HEK293T (cell line): ENCODE measurements at regions not wholly inside any gene's neighbourhood (a gene's known extent, or its start where the extent isn't known, plus 50 kb on each side); places are given as distances from the start of the nearest gene placed in this dataset.

Experiments used
- BHLHE40 ChIP-seq: fragments of 450-650 bp; IDR thresholded peaks from 2 replicates; pipeline ENCODE4 v1.6.1; 2016; ENCODE audit warnings: mild to moderate bottlenecking, moderate library complexity, borderline replicate concordance
- CTBP1 ChIP-seq: fragments of 450-650 bp; IDR thresholded peaks from 2 replicates; pipeline ENCODE4 v1.6.1; 2016; ENCODE audit warnings: borderline replicate concordance
- ELF4 ChIP-seq: fragments of 450-650 bp; IDR thresholded peaks from 2 replicates; pipeline ENCODE4 v1.6.1; 2017; ENCODE audit warnings: antibody characterized with exemption
- FOXA1 ChIP-seq: fragments of 450-650 bp; IDR thresholded peaks from 2 replicates; pipeline ENCODE4 v1.6.1; 2016; ENCODE audit warnings: mild to moderate bottlenecking
- FOXK2 ChIP-seq: fragments of 450-650 bp; IDR thresholded peaks from 2 replicates; pipeline ENCODE4 v1.6.1; 2016; ENCODE audit warnings: mild to moderate bottlenecking
- FOXM1 ChIP-seq: fragments of 450-650 bp; IDR thresholded peaks from 2 replicates; pipeline ENCODE4 v1.6.1; 2017; ENCODE audit warnings: mild to moderate bottlenecking, borderline replicate concordance
- LEF1 ChIP-seq: fragments of 450-650 bp; IDR thresholded peaks from 2 replicates; pipeline ENCODE4 v1.6.1; 2017; ENCODE audit warnings: mild to moderate bottlenecking, borderline replicate concordance
- SUZ12 ChIP-seq: fragments of 450-650 bp; IDR thresholded peaks from 2 replicates; pipeline ENCODE4 v1.6.1; 2016; ENCODE audit warnings: mild to moderate bottlenecking
- TARDBP ChIP-seq: fragments of 450-650 bp; IDR thresholded peaks from 2 replicates; pipeline ENCODE4 v1.6.1; 2016
- ZNF384 ChIP-seq: fragments of 450-650 bp; IDR thresholded peaks from 2 replicates; pipeline ENCODE4 v1.6.1; 2016

DNA sequence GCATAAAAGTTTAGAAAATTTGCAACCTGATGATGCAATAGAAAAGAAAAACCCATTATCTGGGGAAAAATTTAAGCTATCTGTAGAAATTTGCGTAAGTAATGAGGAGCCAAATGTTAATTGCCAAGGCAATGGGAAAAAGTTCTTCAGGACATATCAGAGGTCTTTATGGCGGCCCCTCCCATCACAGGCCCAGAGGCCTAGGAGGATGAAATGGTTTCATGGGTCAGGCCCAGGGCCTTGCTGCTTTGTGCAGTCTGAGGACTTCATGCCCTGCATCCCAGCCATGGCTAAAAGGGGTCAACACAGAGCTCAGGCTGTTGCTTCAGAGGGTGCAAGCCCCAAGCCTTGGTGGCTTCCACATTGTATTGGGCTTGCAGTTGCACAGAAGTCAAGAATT is 582.8 kb downstream of the COL12A1 start:
- TF ChIP-seq FOXK2: no peak
- no peak for TF ChIP-seq SUZ12
- TF ChIP-seq BHLHE40: no peak
- no peak for TF ChIP-seq FOXM1
- no peak for TF ChIP-seq TARDBP
- TF ChIP-seq CTBP1: no peak
- TF ChIP-seq ZNF384: no peak
- TF ChIP-seq ELF4: no peak
- TF ChIP-seq FOXA1: no peak
- no peak for TF ChIP-seq LEF1
